ENCODE measurements at regions not wholly inside any gene's neighbourhood (a gene's known extent, or its start where the extent isn't known, plus 50 kb on each side); places are given as distances from the start of the nearest gene placed in this dataset.

- H3K4me2 ChIP-seq (ENCODE audit: low read length), result no peak overlapping the region
- no peaks in the 10 kb centered on the region for H3K4me1 ChIP-seq (ENCODE audit: low read length)
- H3K9ac ChIP-seq (ENCODE audit: low read length), result no peak overlapping the region
Measured at GRCh38 chr1:55877437-55878232, 662.5 kb upstream of the USP24 start.

DNA sequence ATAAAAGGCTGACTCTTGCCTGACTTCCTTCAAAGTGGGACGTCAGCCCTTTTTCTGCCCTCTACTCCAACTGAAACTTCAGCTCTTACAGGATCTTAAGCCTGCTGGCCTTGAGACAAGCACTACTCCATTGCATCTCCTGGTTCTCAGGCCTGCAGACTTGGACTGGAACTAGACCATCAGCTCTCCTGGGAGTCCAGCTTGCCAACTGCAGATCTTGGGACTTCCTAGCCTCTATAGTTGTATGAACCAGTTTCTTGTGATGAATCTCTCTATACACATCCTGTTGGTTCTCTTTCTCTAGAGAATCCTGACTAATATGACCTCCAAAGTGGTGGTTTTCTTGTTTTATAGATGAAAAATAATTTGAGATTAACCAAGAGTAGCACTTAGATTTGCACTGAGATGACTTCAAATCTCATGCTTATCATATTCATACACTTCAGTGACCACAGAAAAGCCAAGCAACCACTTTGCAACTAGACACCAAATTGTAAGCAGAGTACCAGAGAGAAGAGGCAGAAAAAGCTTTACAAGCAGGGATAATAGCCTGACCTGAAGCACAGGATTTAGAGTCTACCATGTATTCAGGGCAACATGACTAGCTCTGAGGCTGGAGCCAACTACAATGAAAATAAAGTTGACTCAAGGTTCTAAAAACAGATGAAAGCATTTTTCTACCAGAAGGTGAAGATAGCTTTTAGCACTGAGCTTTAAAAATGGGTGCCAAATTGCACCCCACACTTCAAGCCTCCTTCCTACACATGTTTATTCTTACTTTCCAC is 661.3 kb upstream of the USP24 start:
- H3K27me3 ChIP-seq (ENCODE audit: low read depth, low read length), result no peaks in the 10 kb centered on the region
- H3K36me3 ChIP-seq (replicated peaks; ENCODE audit: low read depth, low read length), result no peaks in the 10 kb centered on the region
- TF ChIP-seq, protein P1, sequence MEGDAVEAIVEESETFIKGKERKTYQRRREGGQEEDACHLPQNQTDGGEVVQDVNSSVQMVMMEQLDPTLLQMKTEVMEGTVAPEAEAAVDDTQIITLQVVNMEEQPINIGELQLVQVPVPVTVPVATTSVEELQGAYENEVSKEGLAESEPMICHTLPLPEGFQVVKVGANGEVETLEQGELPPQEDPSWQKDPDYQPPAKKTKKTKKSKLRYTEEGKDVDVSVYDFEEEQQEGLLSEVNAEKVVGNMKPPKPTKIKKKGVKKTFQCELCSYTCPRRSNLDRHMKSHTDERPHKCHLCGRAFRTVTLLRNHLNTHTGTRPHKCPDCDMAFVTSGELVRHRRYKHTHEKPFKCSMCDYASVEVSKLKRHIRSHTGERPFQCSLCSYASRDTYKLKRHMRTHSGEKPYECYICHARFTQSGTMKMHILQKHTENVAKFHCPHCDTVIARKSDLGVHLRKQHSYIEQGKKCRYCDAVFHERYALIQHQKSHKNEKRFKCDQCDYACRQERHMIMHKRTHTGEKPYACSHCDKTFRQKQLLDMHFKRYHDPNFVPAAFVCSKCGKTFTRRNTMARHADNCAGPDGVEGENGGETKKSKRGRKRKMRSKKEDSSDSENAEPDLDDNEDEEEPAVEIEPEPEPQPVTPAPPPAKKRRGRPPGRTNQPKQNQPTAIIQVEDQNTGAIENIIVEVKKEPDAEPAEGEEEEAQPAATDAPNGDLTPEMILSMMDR (IDR thresholded peaks at IDR 0.05; ENCODE audit: low read depth, low read length), result no peak
- TF ChIP-seq EZH2phosphoT487 (IDR thresholded peaks at IDR 0.05; ENCODE audit: low read depth), result no peak
- H3K4me1 ChIP-seq (ENCODE audit: low read length), result no peaks in the 10 kb centered on the region
- no peak overlapping the region for H2AFZ ChIP-seq (ENCODE audit: low read depth, low read length)
- H3K4me3 ChIP-seq (ENCODE audit: low read length), result no peak overlapping the region
- no peaks in the 10 kb centered on the region for H4K20me1 ChIP-seq (ENCODE audit: insufficient read depth, low read length)
- no peaks in the 10 kb centered on the region for H3K9me3 ChIP-seq (ENCODE audit: insufficient read depth, low read length)
- H3K9ac ChIP-seq (ENCODE audit: low read length), result no peak overlapping the region
- no peak overlapping the region for H3K27ac ChIP-seq (ENCODE audit: low read length)
- no peak overlapping the region for H3K4me2 ChIP-seq (ENCODE audit: low read length)
- no peaks in the 10 kb centered on the region for H3K79me2 ChIP-seq (ENCODE audit: low read length)

More at GRCh38 chr1:55877437-55878232, 662.5 kb upstream of the USP24 start:
- Histone ChIP-seq H3K9me3 (ENCODE audit: insufficient read depth, low read length) (no peaks in the 10 kb centered on the region), H3K4me3 (ENCODE audit: low read length) (no peak overlapping the region), H3K36me3 (replicated peaks; ENCODE audit: low read depth, low read length) (no peaks in the 10 kb centered on the region), H4K20me1 (ENCODE audit: insufficient read depth, low read length) (no peaks in the 10 kb centered on the region), H3K79me2 (ENCODE audit: low read length) (no peaks in the 10 kb centered on the region), H3K27ac (ENCODE audit: low read length) (no peak overlapping the region), H2AFZ (ENCODE audit: low read depth, low read length) (no peak overlapping the region), H3K27me3 (ENCODE audit: low read depth, low read length) (no peaks in the 10 kb centered on the region)
- no peak for TF ChIP-seq EZH2phosphoT487 (IDR thresholded peaks at IDR 0.05; ENCODE audit: low read depth)
- TF ChIP-seq, protein P1 (IDR thresholded peaks at IDR 0.05; ENCODE audit: low read depth, low read length), result no peak

DNA sequence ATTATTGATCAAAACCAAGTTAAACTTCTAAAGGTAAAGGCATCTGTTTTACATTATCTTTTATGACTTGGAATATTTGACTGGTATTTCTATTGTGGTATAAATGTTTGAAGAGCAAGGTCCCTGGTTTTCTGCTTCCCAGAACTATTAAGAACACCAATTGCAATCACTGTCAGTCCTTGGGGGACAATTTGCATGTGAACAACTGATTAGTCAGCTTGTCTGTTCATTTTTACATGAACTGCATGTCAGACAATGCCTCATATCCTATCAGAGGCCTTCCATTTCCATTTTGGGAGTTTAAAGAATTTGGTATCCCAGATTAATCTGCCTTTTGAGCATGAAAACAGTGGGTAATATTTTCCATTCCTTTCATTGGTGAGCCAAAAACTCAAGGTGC is 654.9 kb upstream of the USP24 start:
- no peak overlapping the region for H3K9ac ChIP-seq (ENCODE audit: low read length)
- H3K27ac ChIP-seq (ENCODE audit: low read length), result no peak overlapping the region
- H2AFZ ChIP-seq (ENCODE audit: low read depth, low read length), result no peak overlapping the region
- no peaks in the 10 kb centered on the region for H3K79me2 ChIP-seq (ENCODE audit: low read length)
- H3K36me3 ChIP-seq (replicated peaks; ENCODE audit: low read depth, low read length), result no peaks in the 10 kb centered on the region
- no peaks in the 10 kb centered on the region for H3K9me3 ChIP-seq (ENCODE audit: insufficient read depth, low read length)
- H4K20me1 ChIP-seq (ENCODE audit: insufficient read depth, low read length), result no peaks in the 10 kb centered on the region
- no peak for TF ChIP-seq EZH2phosphoT487 (IDR thresholded peaks at IDR 0.05; ENCODE audit: low read depth)
- TF ChIP-seq, protein P1 (IDR thresholded peaks at IDR 0.05; ENCODE audit: low read depth, low read length), result no peak
- no peak overlapping the region for H3K4me2 ChIP-seq (ENCODE audit: low read length)
- no peaks in the 10 kb centered on the region for H3K27me3 ChIP-seq (ENCODE audit: low read depth, low read length)
- no peak overlapping the region for H3K4me3 ChIP-seq (ENCODE audit: low read length)
- H3K4me1 ChIP-seq (ENCODE audit: low read length), result no peaks in the 10 kb centered on the region

DNA sequence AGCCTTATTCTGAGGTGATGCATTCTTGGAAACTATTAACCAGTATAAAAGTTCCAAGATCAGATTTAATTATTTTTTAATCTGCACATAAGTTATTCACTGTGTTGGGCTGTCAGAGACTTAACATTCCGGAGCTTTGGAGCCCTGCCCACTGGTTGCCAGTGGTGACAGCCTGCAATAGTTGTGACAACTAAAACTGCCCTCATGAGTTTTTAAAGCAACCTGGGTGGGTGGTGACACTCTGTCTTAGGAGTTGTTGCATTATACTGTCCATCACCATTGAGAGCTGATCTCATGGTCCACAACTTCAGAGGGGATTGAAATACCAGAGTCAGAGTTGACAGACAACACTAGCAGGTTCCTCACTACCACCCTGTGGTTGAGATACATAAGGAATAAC is 653.9 kb upstream of the USP24 start:
- Histone ChIP-seq H4K20me1 (ENCODE audit: insufficient read depth, low read length) (no peaks in the 10 kb centered on the region), H3K36me3 (replicated peaks; ENCODE audit: low read depth, low read length) (no peaks in the 10 kb centered on the region), H3K9me3 (ENCODE audit: insufficient read depth, low read length) (no peaks in the 10 kb centered on the region), H3K79me2 (ENCODE audit: low read length) (no peaks in the 10 kb centered on the region), H2AFZ (ENCODE audit: low read depth, low read length) (no peak overlapping the region), H3K4me2 (ENCODE audit: low read length) (no peak overlapping the region), H3K4me1 (ENCODE audit: low read length) (no peaks in the 10 kb centered on the region), H3K27ac (ENCODE audit: low read length) (no peak overlapping the region), H3K4me3 (ENCODE audit: low read length) (no peak overlapping the region), H3K9ac (ENCODE audit: low read length) (no peak overlapping the region), H3K27me3 (ENCODE audit: low read depth, low read length) (no peaks in the 10 kb centered on the region)
- TF ChIP-seq, protein P1 (IDR thresholded peaks at IDR 0.05; ENCODE audit: low read depth, low read length), result no peak
- no peak for TF ChIP-seq EZH2phosphoT487 (IDR thresholded peaks at IDR 0.05; ENCODE audit: low read depth)

Measured in OCI-LY3 (cell line).